Glutamatergic neuron (in vitro differentiated cells): ENCODE measurements at regions not wholly inside any gene's neighbourhood (a gene's known extent, or its start where the extent isn't known, plus 50 kb on each side); places are given as distances from the start of the nearest gene placed in this dataset.

ENCODE experiments used
- DNase-seq: peaks from one replicate; pipeline ENCODE4 v3.0.0; 2022
- H3K27ac Mint-ChIP-seq: one replicate; pipeline ENCODE4 v1.8.0; 2020; ENCODE audit warnings: mild to moderate bottlenecking, mixed read lengths, inconsistent platforms; ENCODE audit not compliant: unreplicated experiment
- H3K27me3 Mint-ChIP-seq: one replicate; pipeline ENCODE4 v1.8.0; 2020; ENCODE audit warnings: mild to moderate bottlenecking, moderate library complexity, mixed read lengths, inconsistent platforms; ENCODE audit not compliant: unreplicated experiment
- H3K36me3 Mint-ChIP-seq: one replicate; pipeline ENCODE4 v1.8.0; 2020; ENCODE audit warnings: mild to moderate bottlenecking, mixed read lengths, inconsistent platforms; ENCODE audit not compliant: unreplicated experiment
- H3K4me1 Mint-ChIP-seq: one replicate; pipeline ENCODE4 v1.8.0; 2020; ENCODE audit warnings: mild to moderate bottlenecking, low read depth, mixed read lengths, inconsistent platforms; ENCODE audit not compliant: unreplicated experiment
- H3K4me3 Mint-ChIP-seq: one replicate; pipeline ENCODE4 v1.8.0; 2020; ENCODE audit warnings: mild to moderate bottlenecking, mixed read lengths, inconsistent platforms; ENCODE audit not compliant: unreplicated experiment
- H3K9me3 Mint-ChIP-seq: one replicate; pipeline ENCODE4 v1.8.0; 2020; ENCODE audit warnings: mild to moderate bottlenecking, moderate library complexity, mixed read lengths, inconsistent platforms; ENCODE audit not compliant: unreplicated experiment
- CTCF ChIP-seq: fragments of 200-600 bp; sonication (generic); IDR thresholded peaks from one replicate; pipeline ENCODE4 v1.5.0; 2021; ENCODE audit not compliant: partially characterized antibody, unreplicated experiment

GRCh38 chr11:115047631-115048030 lies 369.3 kb downstream of the NXPE2 start:
- no peak for TF ChIP-seq CTCF
- no peak overlapping the region for H3K27ac Mint-ChIP-seq
- no peak for DNase-seq
- H3K27me3 Mint-ChIP-seq, result peaks cover 5% of the 10 kb centered on the region
- H3K4me3 Mint-ChIP-seq, result no peak overlapping the region
- no peaks in the 10 kb centered on the region for H3K36me3 Mint-ChIP-seq
- H3K4me1 Mint-ChIP-seq, result peaks cover 42% of the 10 kb centered on the region
- H3K9me3 Mint-ChIP-seq, result peaks cover 12% of the 10 kb centered on the region

GRCh38 chr11:115049796-115050195 lies 371.5 kb downstream of the NXPE2 start:
- Mint-ChIP-seq H3K9me3 (peaks cover 3% of the 10 kb centered on the region), H3K4me1 (peaks cover 24% of the 10 kb centered on the region), H3K36me3 (no peaks in the 10 kb centered on the region), H3K27me3 (peaks cover 3% of the 10 kb centered on the region), H3K27ac (no peak overlapping the region), H3K4me3 (no peak overlapping the region)
- TF ChIP-seq CTCF, result no peak
- DNase-seq, result no peak

GRCh38 chr11:115050756-115051155 lies 372.4 kb downstream of the NXPE2 start:
- Mint-ChIP-seq H3K4me3 (no peak overlapping the region), H3K36me3 (peaks cover 2% of the 10 kb centered on the region), H3K9me3 (peaks cover under 1% of the 10 kb centered on the region), H3K27me3 (peaks cover 2% of the 10 kb centered on the region), H3K27ac (no peak overlapping the region), H3K4me1 (peaks cover 17% of the 10 kb centered on the region)
- no peak for DNase-seq
- no peak for TF ChIP-seq CTCF

- Mint-ChIP-seq H3K36me3 (peaks cover 14% of the 10 kb centered on the region), H3K27me3 (peaks cover 2% of the 10 kb centered on the region), H3K4me3 (no peak overlapping the region), H3K27ac (no peak overlapping the region), H3K9me3 (peaks cover 3% of the 10 kb centered on the region), H3K4me1 (peaks cover 17% of the 10 kb centered on the region)
- no peak for TF ChIP-seq CTCF
- no peak for DNase-seq
Measured at GRCh38 chr11:115051938-115052590, 373.7 kb downstream of the NXPE2 start.

GRCh38 chr11:115052601-115053000 lies 374.3 kb downstream of the NXPE2 start:
- peaks cover 3% of the 10 kb centered on the region for H3K9me3 Mint-ChIP-seq
- no peak for DNase-seq
- no peaks in the 10 kb centered on the region for H3K27me3 Mint-ChIP-seq
- H3K4me3 Mint-ChIP-seq, result no peak overlapping the region
- H3K27ac Mint-ChIP-seq, result no peak overlapping the region
- TF ChIP-seq CTCF, result no peak
- H3K4me1 Mint-ChIP-seq, result peaks cover 17% of the 10 kb centered on the region
- H3K36me3 Mint-ChIP-seq, result peaks cover 19% of the 10 kb centered on the region
